Upper lobe of right lung (tissue), 1 donor: ENCODE measurements at regions not wholly inside any gene's neighbourhood (a gene's known extent, or its start where the extent isn't known, plus 50 kb on each side); places are given as distances from the start of the nearest gene placed in this dataset.
A peak's percentile ranks its signal among the peaks of the same experiment; 100 is the strongest.

Experiments used
- ATAC-seq: fragments of 200-7000 bp; cut with Tn5 transposase; one replicate; pipeline ENCODE4 v1.9.1; 2020; ENCODE audit warnings: mild to moderate bottlenecking, moderate library complexity
- DNase-seq: peaks from one replicate; pipeline ENCODE4 v3.0.0-alpha.2; 2020
- H3K27ac ChIP-seq: fragments of 200-600 bp; one replicate; pipeline ENCODE4 v1.8.0; 2022
- H3K27me3 ChIP-seq: fragments of 200-600 bp; one replicate; pipeline ENCODE4 v1.8.0; 2022; ENCODE audit warnings: mild to moderate bottlenecking
- H3K36me3 ChIP-seq: fragments of 200-600 bp; one replicate; pipeline ENCODE4 v1.8.0; 2022
- H3K4me1 ChIP-seq: fragments of 200-600 bp; one replicate; pipeline ENCODE4 v1.8.0; 2022
- H3K4me3 ChIP-seq: fragments of 200-600 bp; one replicate; pipeline ENCODE4 v1.8.0; 2022; ENCODE audit warnings: mild to moderate bottlenecking
- H3K9me3 ChIP-seq: fragments of 200-600 bp; one replicate; pipeline ENCODE4 v1.8.0; 2022
- CTCF ChIP-seq: fragments of 200-600 bp; IDR thresholded peaks from one replicate; pipeline ENCODE4 v1.8.0; 2022; ENCODE audit warnings: antibody characterized with exemption
- intact Hi-C: fragments of 100-400 bp; cut with DNase I; formaldehyde crosslinking; loops from one replicate; pipeline ENCODE4 v1.11.0; 2022
- donor health status: DM: no; HTN: yes; CAD: no; lungs with severe emphysema.

- no peaks in the 10 kb centered on the region for H3K9me3 ChIP-seq
- no peak overlapping the region for H3K4me3 ChIP-seq
- no peaks in the 10 kb centered on the region for H3K4me1 ChIP-seq
- no peak for ATAC-seq
- no peaks in the 10 kb centered on the region for H3K36me3 ChIP-seq
- intact Hi-C loops, result no loop called here
- TF ChIP-seq CTCF, result no peak
- no peaks in the 10 kb centered on the region for H3K27me3 ChIP-seq
- H3K27ac ChIP-seq, result no peak overlapping the region
- DNase-seq, result no peak
These were observed 140.2 kb upstream of the PRPS1L1 start for GRCh38 chr7:18167815-18168214.

GRCh38 chr7:18174996-18175395, 147.3 kb upstream of the PRPS1L1 start:
- H3K4me3 ChIP-seq, result no peak overlapping the region
- peaks cover 6% of the 10 kb centered on the region for H3K4me1 ChIP-seq
- H3K9me3 ChIP-seq, result no peaks in the 10 kb centered on the region
- DNase-seq (no peak), ATAC-seq (no peak)
- no peak overlapping the region for H3K27ac ChIP-seq
- no peaks in the 10 kb centered on the region for H3K36me3 ChIP-seq
- no peaks in the 10 kb centered on the region for H3K27me3 ChIP-seq
- intact Hi-C loops, result no loop called here
- no peak for TF ChIP-seq CTCF

GRCh38 chr7:18175801-18176450, 148.3 kb upstream of the PRPS1L1 start:
- no peaks in the 10 kb centered on the region for H3K36me3 ChIP-seq
- H3K27me3 ChIP-seq, result no peaks in the 10 kb centered on the region
- no peak for TF ChIP-seq CTCF
- no peak for ATAC-seq
- no peak overlapping the region for H3K27ac ChIP-seq
- H3K9me3 ChIP-seq, result no peaks in the 10 kb centered on the region
- H3K4me1 ChIP-seq, result peaks cover 6% of the 10 kb centered on the region
- intact Hi-C loops, result no loop called here
- DNase-seq, result no peak
- no peak overlapping the region for H3K4me3 ChIP-seq

- intact Hi-C loops, result no loop called here
- DNase-seq (no peak), ATAC-seq (no peak)
- TF ChIP-seq CTCF, result no peak
- H3K4me3 ChIP-seq, result no peak overlapping the region
- peaks cover 6% of the 10 kb centered on the region for H3K4me1 ChIP-seq
- no peak overlapping the region for H3K27ac ChIP-seq
- H3K36me3 ChIP-seq, result no peaks in the 10 kb centered on the region
- no peaks in the 10 kb centered on the region for H3K27me3 ChIP-seq
- H3K9me3 ChIP-seq, result no peaks in the 10 kb centered on the region
These were observed 149.6 kb upstream of the PRPS1L1 start for GRCh38 chr7:18177129-18177814.

- H3K36me3 ChIP-seq, result no peaks in the 10 kb centered on the region
- TF ChIP-seq CTCF, result no peak
- H3K9me3 ChIP-seq, result no peaks in the 10 kb centered on the region
- peak; percentile 92 for ATAC-seq
- no peaks in the 10 kb centered on the region for H3K27me3 ChIP-seq
- peaks cover 6% of the 10 kb centered on the region for H3K4me1 ChIP-seq
- H3K27ac ChIP-seq, result no peak overlapping the region
- DNase-seq, result peak; percentile 65
- H3K4me3 ChIP-seq, result no peak overlapping the region
- intact Hi-C loops, result no loop called here
These were observed 150.4 kb upstream of the PRPS1L1 start for GRCh38 chr7:18177815-18178660.
